ENCODE measurements at regions not wholly inside any gene's neighbourhood (a gene's known extent, or its start where the extent isn't known, plus 50 kb on each side); places are given as distances from the start of the nearest gene placed in this dataset.
"Not testable (repeated sequence)": the region's sequence is repeated elsewhere in the genome, so short reads cannot be mapped to it uniquely, and the experiment has no call there.

DNA sequence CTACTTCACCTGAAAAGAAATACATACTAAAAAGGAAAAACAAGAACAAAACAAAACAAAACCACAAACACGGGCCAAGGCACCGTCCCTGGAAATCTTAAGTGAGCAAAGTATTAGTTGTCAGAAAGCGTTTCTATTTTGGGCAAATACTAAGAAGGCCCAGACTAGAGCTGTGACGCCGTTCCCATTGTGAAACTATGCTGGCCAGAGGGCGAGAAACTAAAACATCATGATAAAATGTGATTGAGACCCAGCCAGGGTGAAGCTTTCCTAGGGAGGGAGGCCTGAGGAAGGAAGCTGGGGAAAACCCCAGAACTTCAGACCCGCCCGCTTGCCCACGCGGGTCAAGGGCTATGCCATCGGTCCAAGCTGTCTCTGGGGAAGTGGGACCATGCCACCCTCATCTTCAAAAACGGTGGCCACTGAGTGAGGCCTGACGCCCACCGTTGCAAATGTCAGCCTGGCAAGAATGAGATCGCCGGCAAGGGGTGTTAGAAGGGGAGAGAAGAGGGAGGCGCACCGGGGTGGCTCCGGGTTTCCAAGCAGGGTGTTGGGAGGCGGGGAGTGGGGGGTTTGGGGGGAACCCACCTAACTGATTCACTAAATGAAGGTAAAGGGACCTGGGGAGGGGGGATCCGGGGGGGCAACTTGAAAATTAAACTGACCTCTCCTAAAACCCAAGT is 1950.9 kb upstream of the DEFB115 start:
- no peak overlapping the region for H2BK20ac ChIP-seq (ENCODE audit: low read depth, low read length, poor library complexity, severe bottlenecking)
- DNase-seq: no peak
- no CpG with 5 or more reads among the region's 21 CpGs for WGBS (ENCODE audit: extremely low coverage, insufficient read length, low lambda C conversion rate)
- no peaks in the 10 kb centered on the region for H3K4me1 ChIP-seq (ENCODE audit: insufficient read depth, low read length)
- H4K91ac ChIP-seq (ENCODE audit: insufficient read length, low read depth, low read length): no peak overlapping the region
- H4K20me1 ChIP-seq (ENCODE audit: control insufficient read depth, insufficient read depth, insufficient read length): no peaks in the 10 kb centered on the region
- no peak overlapping the region for H3K23ac ChIP-seq (ENCODE audit: insufficient read length, low read depth, low read length)
- Mint-ChIP-seq H3K4me1 (no peaks in the 10 kb centered on the region), H3K27ac (no peak overlapping the region; a peak in 1 of 7 replicates), H3K4me3 (0 out of 5 replicates have a peak overlapping the region, but pooled peaks of 1 of the 2 experiments have one; percentile 47), H3K27me3 (ENCODE audit: low read depth) (peaks cover 21% of the 10 kb centered on the region), H3K9me3 (peaks cover 94 to 95% of the 10 kb centered on the region in 2 experiments), H3K36me3 (ENCODE audit: insufficient read depth in 1 of 3, low read depth in 3 of 3) (peaks cover 37 to 48% (median 42%) of the 10 kb centered on the region in 3 experiments)
- no peak overlapping the region for H2BK120ac ChIP-seq (ENCODE audit: low read depth, low read length, poor library complexity, severe bottlenecking)
- no peak overlapping the region for H3K14ac ChIP-seq (ENCODE audit: insufficient read depth, low read length)
- peaks cover 64% of the 10 kb centered on the region for H3K9me3 ChIP-seq (ENCODE audit: control insufficient read depth, low read depth, low read length)
- no peak overlapping the region for H3K56ac ChIP-seq (ENCODE audit: insufficient read length, low read depth, low read length)
- no peak overlapping the region for H3K4me2 ChIP-seq (ENCODE audit: insufficient read depth, insufficient read length, low read length)
- no peaks in the 10 kb centered on the region for H3K79me1 ChIP-seq (ENCODE audit: insufficient read depth, low read depth, low read length, poor library complexity, severe bottlenecking)
- no peak overlapping the region for H3T11ph ChIP-seq (ENCODE audit: low read length)
- H3K9ac ChIP-seq (ENCODE audit: extremely low read depth, insufficient read length, low read length): no peak overlapping the region
- no peak overlapping the region for H2AK5ac ChIP-seq (ENCODE audit: insufficient read length, low read length)
- no peak overlapping the region for H3K18ac ChIP-seq (ENCODE audit: insufficient read length, low read depth, low read length)
- no peak overlapping the region for H2BK5ac ChIP-seq (ENCODE audit: insufficient read length, low read length)
- no peaks in the 10 kb centered on the region for H3K23me2 ChIP-seq (ENCODE audit: insufficient read length, low read depth, low read length, poor library complexity, severe bottlenecking)
- H3K4ac ChIP-seq (ENCODE audit: low read depth, low read length): no peak overlapping the region
- no peak overlapping the region for H2BK15ac ChIP-seq (ENCODE audit: low read depth, low read length)
- no peak overlapping the region for H2BK12ac ChIP-seq (ENCODE audit: insufficient read length, low read depth, low read length)
- no peaks in the 10 kb centered on the region for H3K27me3 ChIP-seq (ENCODE audit: insufficient read depth, low read length)
- H3K79me2 ChIP-seq (ENCODE audit: insufficient read depth, low read length): no peaks in the 10 kb centered on the region
- no peak overlapping the region for H4K5ac ChIP-seq (ENCODE audit: insufficient read length, low read depth, low read length)
- TF ChIP-seq, protein P1, sequence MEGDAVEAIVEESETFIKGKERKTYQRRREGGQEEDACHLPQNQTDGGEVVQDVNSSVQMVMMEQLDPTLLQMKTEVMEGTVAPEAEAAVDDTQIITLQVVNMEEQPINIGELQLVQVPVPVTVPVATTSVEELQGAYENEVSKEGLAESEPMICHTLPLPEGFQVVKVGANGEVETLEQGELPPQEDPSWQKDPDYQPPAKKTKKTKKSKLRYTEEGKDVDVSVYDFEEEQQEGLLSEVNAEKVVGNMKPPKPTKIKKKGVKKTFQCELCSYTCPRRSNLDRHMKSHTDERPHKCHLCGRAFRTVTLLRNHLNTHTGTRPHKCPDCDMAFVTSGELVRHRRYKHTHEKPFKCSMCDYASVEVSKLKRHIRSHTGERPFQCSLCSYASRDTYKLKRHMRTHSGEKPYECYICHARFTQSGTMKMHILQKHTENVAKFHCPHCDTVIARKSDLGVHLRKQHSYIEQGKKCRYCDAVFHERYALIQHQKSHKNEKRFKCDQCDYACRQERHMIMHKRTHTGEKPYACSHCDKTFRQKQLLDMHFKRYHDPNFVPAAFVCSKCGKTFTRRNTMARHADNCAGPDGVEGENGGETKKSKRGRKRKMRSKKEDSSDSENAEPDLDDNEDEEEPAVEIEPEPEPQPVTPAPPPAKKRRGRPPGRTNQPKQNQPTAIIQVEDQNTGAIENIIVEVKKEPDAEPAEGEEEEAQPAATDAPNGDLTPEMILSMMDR (conservative IDR thresholded peaks at IDR 0.05): no peak
- H3K27ac ChIP-seq (ENCODE audit: insufficient read length, low read depth, low read length): no peak overlapping the region
- no peak overlapping the region for H2AFZ ChIP-seq (ENCODE audit: low read length)
- H4K8ac ChIP-seq (replicated peaks; ENCODE audit: insufficient read length, low read depth, low read length): no peak overlapping the region

DNA sequence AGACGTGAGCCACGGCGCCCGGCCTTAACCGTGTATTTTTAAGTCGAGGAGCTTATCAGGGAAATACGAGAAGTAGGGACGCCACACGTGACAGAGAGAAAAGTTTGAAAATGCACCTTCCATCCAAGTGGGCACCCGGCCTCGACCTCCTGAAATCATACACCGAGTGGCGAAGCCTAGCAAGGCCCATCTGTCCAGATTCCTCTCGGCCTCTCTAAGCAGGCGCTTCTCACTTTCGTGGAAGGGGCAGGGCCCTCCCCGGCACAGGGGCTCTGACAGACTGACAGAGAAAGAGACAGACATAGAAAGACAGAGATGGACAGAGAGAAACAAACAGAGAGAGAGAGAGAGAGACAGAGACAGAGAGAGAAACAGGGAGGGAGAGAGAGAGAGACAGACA is 1950.0 kb upstream of the DEFB115 start:
- H3K14ac ChIP-seq (ENCODE audit: insufficient read depth, low read length); H3K9ac ChIP-seq (ENCODE audit: extremely low read depth, insufficient read length, low read length); H3K27ac Mint-ChIP-seq; H3K23ac ChIP-seq (ENCODE audit: insufficient read length, low read depth, low read length); H2BK12ac ChIP-seq (ENCODE audit: insufficient read length, low read depth, low read length); H4K5ac ChIP-seq (ENCODE audit: insufficient read length, low read depth, low read length); H3K79me2 ChIP-seq (ENCODE audit: insufficient read depth, low read length); H3K27ac ChIP-seq (ENCODE audit: insufficient read length, low read depth, low read length); H4K20me1 ChIP-seq (ENCODE audit: control insufficient read depth, insufficient read depth, insufficient read length); H2BK5ac ChIP-seq (ENCODE audit: insufficient read length, low read length); H3T11ph ChIP-seq (ENCODE audit: low read length); H2AFZ ChIP-seq (ENCODE audit: low read length); H4K91ac ChIP-seq (ENCODE audit: insufficient read length, low read depth, low read length); H2AK5ac ChIP-seq (ENCODE audit: insufficient read length, low read length); DNase-seq; H3K4me1 ChIP-seq (ENCODE audit: insufficient read depth, low read length); H2BK120ac ChIP-seq (ENCODE audit: low read depth, low read length, poor library complexity, severe bottlenecking); H2BK15ac ChIP-seq (ENCODE audit: low read depth, low read length); H3K4ac ChIP-seq (ENCODE audit: low read depth, low read length); H3K56ac ChIP-seq (ENCODE audit: insufficient read length, low read depth, low read length); H4K8ac ChIP-seq (replicated peaks; ENCODE audit: insufficient read length, low read depth, low read length); H2BK20ac ChIP-seq (ENCODE audit: low read depth, low read length, poor library complexity, severe bottlenecking); H3K23me2 ChIP-seq (ENCODE audit: insufficient read length, low read depth, low read length, poor library complexity, severe bottlenecking); H3K79me1 ChIP-seq (ENCODE audit: insufficient read depth, low read depth, low read length, poor library complexity, severe bottlenecking); H3K27me3 ChIP-seq (ENCODE audit: insufficient read depth, low read length); H3K18ac ChIP-seq (ENCODE audit: insufficient read length, low read depth, low read length); H3K4me1 Mint-ChIP-seq; H3K4me2 ChIP-seq (ENCODE audit: insufficient read depth, insufficient read length, low read length); H3K4me3 Mint-ChIP-seq: not testable (repeated sequence)
- WGBS (ENCODE audit: extremely low coverage, insufficient read length, low lambda C conversion rate): no CpG with 5 or more reads among the region's 17 CpGs
- Mint-ChIP-seq H3K9me3 (peaks cover 96% of the 10 kb centered on the region in 2 experiments), H3K27me3 (ENCODE audit: low read depth) (peaks cover 21% of the 10 kb centered on the region), H3K36me3 (ENCODE audit: insufficient read depth in 1 of 3, low read depth in 3 of 3) (peaks cover 44 to 52% (median 45%) of the 10 kb centered on the region in 3 experiments)
- H3K9me3 ChIP-seq (ENCODE audit: control insufficient read depth, low read depth, low read length): peaks cover 64% of the 10 kb centered on the region

All from H9 (cell line).